ENCODE measurements at regions not wholly inside any gene's neighbourhood (a gene's known extent, or its start where the extent isn't known, plus 50 kb on each side); places are given as distances from the start of the nearest gene placed in this dataset.

- Histone ChIP-seq H3K27ac (no peak overlapping the region), H3K4me3 (no peak overlapping the region), H3K9me3 (peaks cover 2% of the 10 kb centered on the region), H3K27me3 (peaks cover 7% of the 10 kb centered on the region), H3K4me1 (no peaks in the 10 kb centered on the region), H3K36me3 (no peaks in the 10 kb centered on the region)
- 38% methylated on average over 5 of the region's 5 CpGs for WGBS
- TF ChIP-seq CTCF (IDR thresholded peaks at IDR 0.05) (no peak), EP300 (IDR thresholded peaks at IDR 0.05) (no peak), POLR2AphosphoS5 (IDR thresholded peaks at IDR 0.05) (no peak), POLR2A (IDR thresholded peaks at IDR 0.05) (no peak)
- no peak for DNase-seq (ENCODE audit: low spot score in 2 of 2)
Observed at GRCh38 chr1:240008298-240008697, 83.4 kb upstream of the FMN2 start.

- H3K27me3 ChIP-seq, result no peaks in the 10 kb centered on the region
- 68% methylated on average over 5 of the region's 5 CpGs for WGBS
- no peak for DNase-seq (ENCODE audit: low spot score in 2 of 2)
- H3K36me3 ChIP-seq, result no peaks in the 10 kb centered on the region
- H3K27ac ChIP-seq, result no peak overlapping the region
- no peak overlapping the region for H3K4me3 ChIP-seq
- H3K9me3 ChIP-seq, result peaks cover 15% of the 10 kb centered on the region
- no peaks in the 10 kb centered on the region for H3K4me1 ChIP-seq
- TF ChIP-seq POLR2A (IDR thresholded peaks at IDR 0.05) (no peak), EP300 (IDR thresholded peaks at IDR 0.05) (no peak), CTCF (IDR thresholded peaks at IDR 0.05) (no peak), POLR2AphosphoS5 (IDR thresholded peaks at IDR 0.05) (no peak)
Observed at GRCh38 chr1:240014051-240014450, 77.6 kb upstream of the FMN2 start.

- no peak for TF ChIP-seq EP300 (IDR thresholded peaks at IDR 0.05)
- TF ChIP-seq POLR2AphosphoS5 (IDR thresholded peaks at IDR 0.05), result no peak
- no peak for TF ChIP-seq POLR2A (IDR thresholded peaks at IDR 0.05)
- TF ChIP-seq CTCF (IDR thresholded peaks at IDR 0.05), result no peak
- DNase-seq (ENCODE audit: low spot score in 2 of 2), result no peak
- WGBS, result 48% methylated on average over 1 of the region's 1 CpG
Observed at GRCh38 chr1:240018617-240019016, 73.1 kb upstream of the FMN2 start.

GRCh38 chr1:240019524-240019923, 72.2 kb upstream of the FMN2 start:
- DNase-seq (ENCODE audit: low spot score in 2 of 2), result no peak
- TF ChIP-seq EP300 (IDR thresholded peaks at IDR 0.05), result no peak
- TF ChIP-seq POLR2A (IDR thresholded peaks at IDR 0.05), result no peak
- no peak for TF ChIP-seq CTCF (IDR thresholded peaks at IDR 0.05)
- no peak for TF ChIP-seq POLR2AphosphoS5 (IDR thresholded peaks at IDR 0.05)
- Histone ChIP-seq H3K36me3 (no peaks in the 10 kb centered on the region), H3K27ac (no peak overlapping the region), H3K4me3 (no peak overlapping the region), H3K4me1 (no peaks in the 10 kb centered on the region), H3K9me3 (peaks cover 23% of the 10 kb centered on the region), H3K27me3 (no peaks in the 10 kb centered on the region)

More at GRCh38 chr1:240018617-240019016, 73.1 kb upstream of the FMN2 start:
- Histone ChIP-seq H3K9me3 (peaks cover 23% of the 10 kb centered on the region), H3K27me3 (no peaks in the 10 kb centered on the region), H3K4me3 (no peak overlapping the region), H3K27ac (no peak overlapping the region), H3K36me3 (no peaks in the 10 kb centered on the region), H3K4me1 (no peaks in the 10 kb centered on the region)

- no peak overlapping the region for H3K4me3 ChIP-seq
- no peak overlapping the region for H3K27ac ChIP-seq
- H3K9me3 ChIP-seq, result peaks cover 23% of the 10 kb centered on the region
- 70% methylated on average over 3 of the region's 3 CpGs for WGBS
- no peak for TF ChIP-seq EP300 (IDR thresholded peaks at IDR 0.05)
- no peak for TF ChIP-seq POLR2AphosphoS5 (IDR thresholded peaks at IDR 0.05)
- TF ChIP-seq CTCF (IDR thresholded peaks at IDR 0.05), result no peak
- TF ChIP-seq POLR2A (IDR thresholded peaks at IDR 0.05), result no peak
- H3K4me1 ChIP-seq, result no peaks in the 10 kb centered on the region
- no peak for DNase-seq (ENCODE audit: low spot score in 2 of 2)
- H3K36me3 ChIP-seq, result no peaks in the 10 kb centered on the region
- no peaks in the 10 kb centered on the region for H3K27me3 ChIP-seq
Observed at GRCh38 chr1:240020871-240021270, 70.8 kb upstream of the FMN2 start.

Measured in suprapubic skin (tissue), 4 donors.